A549 (cell line): ENCODE measurements at regions not wholly inside any gene's neighbourhood (a gene's known extent, or its start where the extent isn't known, plus 50 kb on each side); places are given as distances from the start of the nearest gene placed in this dataset.
A peak's percentile ranks its signal among the peaks of the same experiment; 100 is the strongest.

Experiments
- ATAC-seq, 2 experiments: fragments of 200-7000 bp in 1 of 2; fragments of >200 bp in 1 of 2; cut with Nextera tagmentation in 1 of 2; cut with Tn5 transposase in 1 of 2; 3 replicates each; pipeline versions ENCODE4 v1.8.0 to v1.9.1; 2018 to 2020; ENCODE audit warnings: mild to moderate bottlenecking in 1 of 2, moderate library complexity in 1 of 2
- CTCF ChIA-PET: fragments of 300-600 bp; sonication (Branson Sonifier 250); formaldehyde crosslinking; extraction: SDS; loops from one replicate; lab custom pipeline; 2021; ENCODE audit warnings: antibody characterized with exemption, inconsistent platforms; lab: Yijun Ruan, JAX
- POLR2A ChIA-PET: fragments of 350-600 bp; formaldehyde crosslinking; extraction: SDS; loops from one replicate; lab custom pipeline; 2021; ENCODE audit warnings: antibody characterized with exemption, inconsistent platforms; lab: Yijun Ruan, JAX
- DNase-seq, 2 experiments: peaks; one replicate each; pipeline versions ENCODE4 v3.0.0 to v3.0.0-alpha.2; 2011 to 2016; ENCODE audit warnings: low read depth in 1 of 2, low spot score in 1 of 2
- FAIRE-seq: peaks from 2 replicates; lab custom pipeline; 2011; peaks lifted over from hg19 to GRCh38; lab: Jason Lieb, UNC
- H3K27ac ChIP-seq, 2 experiments: fragments of >200 bp; sonication (Bioruptor Twin); formaldehyde crosslinking; 3 replicates each; pipeline ENCODE4 v1.5.1; 2016 to 2017
- H3K4me1 ChIP-seq: fragments of >200 bp; sonication (Bioruptor Twin); formaldehyde crosslinking; 3 replicates; pipeline ENCODE4 v1.6.1; 2016
- H3K4me2 ChIP-seq: fragments of >200 bp; sonication (Bioruptor Twin); formaldehyde crosslinking; 3 replicates; pipeline ENCODE4 v1.6.1; 2016
- H3K4me3 ChIP-seq: fragments of >200 bp; sonication (Bioruptor Twin); formaldehyde crosslinking; 3 replicates; pipeline ENCODE4 v1.5.1; 2016
- H3K9me3 ChIP-seq: fragments of >200 bp; sonication (Bioruptor Twin); formaldehyde crosslinking; 3 replicates; pipeline ENCODE4 v1.6.1; 2016
- ATOH8 ChIP-seq: fragments of 250-450 bp; sonication (Bioruptor Pico); IDR thresholded peaks from 2 replicates; pipeline ENCODE4 v1.5.0; 2020; ENCODE audit warnings: low read depth, mild to moderate bottlenecking, moderate library complexity
- BCL3 ChIP-seq: fragments of >200 bp; sonication (Bioruptor Twin); formaldehyde crosslinking; IDR thresholded peaks from 3 replicates; pipeline ENCODE4 v1.6.1; 2016
- CEBPB ChIP-seq, 2 experiments: fragments of >200 bp in 1 of 2; sonication (Bioruptor Twin) in 1 of 2; formaldehyde crosslinking in 1 of 2; IDR thresholded peaks; 2 replicates each; pipeline ENCODE4 v1.6.1; 2012 to 2016
- ESRRA ChIP-seq: fragments of 150-350 bp; IDR thresholded peaks from 2 replicates; pipeline ENCODE4 v1.6.1; 2014; ENCODE audit warnings: mild to moderate bottlenecking, low read length, borderline replicate concordance
- FOSL2 ChIP-seq, 2 experiments: fragments of 450-650 bp in 1 of 2; fragments of >200 bp in 1 of 2; sonication (Bioruptor Twin) in 1 of 2; formaldehyde crosslinking; IDR thresholded peaks; 2 replicates each; pipeline versions ENCODE4 v1.5.0 to v1.6.1; 2016 to 2020; ENCODE audit warnings: mild to moderate bottlenecking in 1 of 2, moderate library complexity in 1 of 2
- FOXS1 ChIP-seq: fragments of 250-450 bp; sonication (Bioruptor Pico); IDR thresholded peaks from 2 replicates; pipeline ENCODE4 v1.5.0; 2020; ENCODE audit warnings: mild to moderate bottlenecking, moderate library complexity
- HDAC2 ChIP-seq: fragments of 200-600 bp; sonication (generic); IDR thresholded peaks from 2 replicates; pipeline ENCODE4 v1.6.1; 2016
- HEYL ChIP-seq: fragments of 250-450 bp; sonication (Bioruptor Pico); IDR thresholded peaks from 2 replicates; pipeline ENCODE4 v1.8.0; 2021; ENCODE audit warnings: mild to moderate bottlenecking, moderate library complexity
- HOXA7 ChIP-seq: fragments of 250-450 bp; sonication (Bioruptor Pico); IDR thresholded peaks from 2 replicates; pipeline ENCODE4 v1.5.0; 2020; ENCODE audit warnings: mild to moderate bottlenecking, moderate library complexity
- HOXB5 ChIP-seq: fragments of 250-450 bp; sonication (Bioruptor Pico); IDR thresholded peaks from 2 replicates; pipeline ENCODE4 v1.5.0; 2020; ENCODE audit warnings: mild to moderate bottlenecking, moderate library complexity
- MAZ ChIP-seq: fragments of 150-350 bp; IDR thresholded peaks from 2 replicates; pipeline ENCODE4 v1.6.1; 2014; ENCODE audit warnings: antibody characterized with exemption, low read depth, low read length, borderline replicate concordance
- NFE2L2 ChIP-seq: fragments of 150-350 bp; conservative IDR thresholded peaks from 2 replicates; pipeline ENCODE4 v1.6.1; 2014; ENCODE audit warnings: low read length
- POLR2AphosphoS2 ChIP-seq: conservative IDR thresholded peaks from 2 replicates; pipeline ENCODE4 v1.6.1; 2012; ENCODE audit warnings: low read length, improper control_type of control experiment, inconsistent platforms
- RCOR1 ChIP-seq: fragments of 150-350 bp; IDR thresholded peaks from 2 replicates; pipeline ENCODE4 v1.6.1; 2014; ENCODE audit warnings: antibody characterized with exemption, low read length, low read depth
- SMC3 ChIP-seq: fragments of >200 bp; sonication (Bioruptor Twin); formaldehyde crosslinking; IDR thresholded peaks from 3 replicates; pipeline ENCODE4 v1.6.1; 2018; ENCODE audit warnings: inconsistent platforms
- TFCP2L1 ChIP-seq: fragments of 250-450 bp; sonication (Bioruptor Pico); IDR thresholded peaks from 2 replicates; pipeline ENCODE4 v1.5.0; 2021; ENCODE audit warnings: mild to moderate bottlenecking
- USF2 ChIP-seq: fragments of 450-650 bp; IDR thresholded peaks from 2 replicates; pipeline ENCODE4 v1.6.1; 2014; ENCODE audit warnings: antibody characterized with exemption
- ZFP36 ChIP-seq: fragments of 450-650 bp; IDR thresholded peaks from 2 replicates; pipeline ENCODE4 v1.6.1; 2014; ENCODE audit warnings: borderline replicate concordance; ENCODE audit not compliant: partially characterized antibody
- ZSCAN20 ChIP-seq: fragments of 250-450 bp; sonication (Bioruptor Pico); IDR thresholded peaks from 2 replicates; pipeline ENCODE4 v1.8.0; 2022; ENCODE audit warnings: mild to moderate bottlenecking, moderate library complexity
- WGBS: methylation state at CpG from one replicate; pipeline ENCODE4 v1.1.6; 2017; ENCODE audit errors: missing lambda C conversion rate; 5-methylcytosine and 5-hydroxymethylcytosine counted together
- TF ChIP-seq, protein P1 (sequence below): fragments of 150-350 bp; IDR thresholded peaks from 2 replicates; pipeline ENCODE4 v1.6.1; 2014; ENCODE audit warnings: low read depth, mild to moderate bottlenecking, low read length

GRCh38 chr1:8104278-8105236, 78.4 kb upstream of the ERRFI1 start:
- no peak for TF ChIP-seq USF2
- no peak for TF ChIP-seq NFE2L2
- TF ChIP-seq MAZ, result no peak
- TF ChIP-seq FOXS1 (CRISPR knock-in tag), result no peak
- no peak for TF ChIP-seq HOXB5 (CRISPR knock-in tag)
- TF ChIP-seq RCOR1, result no peak
- TF ChIP-seq HOXA7, result no peak
- no peak for TF ChIP-seq FOSL2 (IDR thresholded peaks at IDR 0.05)
- TF ChIP-seq FOSL2 (CRISPR knock-in tag; IDR thresholded peaks at IDR 0.05), result no peak
- no peak for TF ChIP-seq ATOH8 (CRISPR knock-in tag)
- TF ChIP-seq SMC3, result no peak
- TF ChIP-seq HDAC2, result no peak
- TF ChIP-seq CEBPB (IDR thresholded peaks at IDR 0.05), result no peak
- no peak for TF ChIP-seq TFCP2L1
- no peak for TF ChIP-seq ESRRA
- no peak for TF ChIP-seq POLR2AphosphoS2
- TF ChIP-seq, protein P1, sequence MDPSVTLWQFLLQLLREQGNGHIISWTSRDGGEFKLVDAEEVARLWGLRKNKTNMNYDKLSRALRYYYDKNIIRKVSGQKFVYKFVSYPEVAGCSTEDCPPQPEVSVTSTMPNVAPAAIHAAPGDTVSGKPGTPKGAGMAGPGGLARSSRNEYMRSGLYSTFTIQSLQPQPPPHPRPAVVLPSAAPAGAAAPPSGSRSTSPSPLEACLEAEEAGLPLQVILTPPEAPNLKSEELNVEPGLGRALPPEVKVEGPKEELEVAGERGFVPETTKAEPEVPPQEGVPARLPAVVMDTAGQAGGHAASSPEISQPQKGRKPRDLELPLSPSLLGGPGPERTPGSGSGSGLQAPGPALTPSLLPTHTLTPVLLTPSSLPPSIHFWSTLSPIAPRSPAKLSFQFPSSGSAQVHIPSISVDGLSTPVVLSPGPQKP, result no peak
- no peak for TF ChIP-seq BCL3
- no peaks in the 10 kb centered on the region for H3K4me1 ChIP-seq
- no peaks in the 10 kb centered on the region for H3K9me3 ChIP-seq
- 85% methylated on average over 16 of the region's 16 CpGs for WGBS
- CTCF ChIA-PET, result interaction anchor here (1.0 kb wide), 1 partner anchor 134 kb away, joined by 4 read pairs; no protein-coding TSS in a partner anchor
- H3K4me2 ChIP-seq, result no peak overlapping the region
- FAIRE-seq (no peak), ATAC-seq (no peak), DNase-seq (no peak)
- H3K27ac ChIP-seq, result peak overlapping the region in 1 of 2 experiments; percentile 48; a peak in 2 of 6 replicates
- POLR2A ChIA-PET, result no interaction called here
- H3K4me3 ChIP-seq, result no peak overlapping the region

GRCh38 chr1:8097908-8098307, 71.8 kb upstream of the ERRFI1 start:
- ChIA-PET POLR2A (interaction anchor here (0.9 to 1.7 kb wide), 4 partner anchors 21 to 83 kb away, joined by 4 to 10 read pairs (median 4); no protein-coding TSS in a partner anchor), CTCF (interaction anchor here (0.6 to 1.6 kb wide), 5 partner anchors 16 to 216 kb away, joined by 3 to 7 read pairs (median 3); no protein-coding TSS in a partner anchor)
- TF ChIP-seq ZSCAN20 (CRISPR knock-in tag) (peak; percentile 29; the same call in 1 of the 2 replicates), ZFP36 (no peak), HEYL (CRISPR knock-in tag) (peak; percentile 54; the same call in 1 of the 2 replicates)
- Histone ChIP-seq H3K4me1 (peaks cover 59% of the 10 kb centered on the region), H3K4me3 (no peak overlapping the region), H3K4me2 (peak overlapping the region; percentile 85), H3K27ac (peak overlapping the region; percentile 94 to 95), H3K9me3 (no peaks in the 10 kb centered on the region)
- DNase-seq (no peak), FAIRE-seq (no peak), ATAC-seq (0 out of 6 replicates have a peak, but pooled peaks of 1 of the 2 experiments have one; percentile 7)
- WGBS, result 13% methylated on average over 5 of the region's 5 CpGs
